WTC11 (cell line): ENCODE measurements at regions not wholly inside any gene's neighbourhood (a gene's known extent, or its start where the extent isn't known, plus 50 kb on each side); places are given as distances from the start of the nearest gene placed in this dataset.

Experiments
- ATAC-seq: fragments of 200-7000 bp; cut with Tn5 transposase; 2 replicates; pipeline ENCODE4 v1.10.0; 2021; ENCODE audit warnings: mild to moderate bottlenecking, moderate library complexity
- CTCF ChIA-PET: fragments of 300-600 bp; sonication (Branson Sonifier 250); formaldehyde crosslinking; loops from one replicate; lab custom pipeline; 2021; ENCODE audit warnings: antibody characterized with exemption; lab: Charles Lee
- POLR2A ChIA-PET: fragments of 350-600 bp; sonication (Branson Sonifier 250); formaldehyde crosslinking; loops from one replicate; lab custom pipeline; 2021; ENCODE audit warnings: antibody characterized with exemption; lab: Charles Lee
- DNase-seq: peaks from one replicate; pipeline ENCODE4 v3.0.0; 2021; ENCODE audit warnings: low spot score
- H3K27ac Mint-ChIP-seq: 2 replicates; pipeline ENCODE4 v1.8.0; 2021; ENCODE audit warnings: mixed read lengths
- H3K27me3 Mint-ChIP-seq: 2 replicates; pipeline ENCODE4 v1.8.0; 2021; ENCODE audit warnings: low read depth, mild to moderate bottlenecking, moderate library complexity, mixed read lengths
- H3K36me3 Mint-ChIP-seq: 2 replicates; pipeline ENCODE4 v1.8.0; 2021; ENCODE audit warnings: mixed read lengths
- H3K4me1 Mint-ChIP-seq: 2 replicates; pipeline ENCODE4 v1.8.0; 2022; ENCODE audit warnings: mixed read lengths
- H3K4me3 Mint-ChIP-seq: 2 replicates; pipeline ENCODE4 v1.8.0; 2021; ENCODE audit warnings: mild to moderate bottlenecking, moderate library complexity, mixed read lengths
- H3K9me3 Mint-ChIP-seq: 2 replicates; pipeline ENCODE4 v1.8.0; 2021; ENCODE audit warnings: mixed read lengths
- ATF1 ChIP-seq: sonication (generic); formaldehyde crosslinking; IDR thresholded peaks from 2 replicates; pipeline ENCODE4 v1.8.1; 2023; ENCODE audit warnings: mild to moderate bottlenecking, moderate library complexity, missing genetic modification reagents
- JUN ChIP-seq: sonication (generic); formaldehyde crosslinking; IDR thresholded peaks from 2 replicates; pipeline ENCODE4 v1.8.0; 2023; ENCODE audit warnings: mild to moderate bottlenecking, missing genetic modification reagents
- NR1H2 ChIP-seq: sonication (generic); formaldehyde crosslinking; IDR thresholded peaks from 2 replicates; pipeline ENCODE4 v1.9.0; 2021; ENCODE audit warnings: mild to moderate bottlenecking, moderate library complexity, missing genetic modification reagents
- TCF7 ChIP-seq: sonication (generic); formaldehyde crosslinking; IDR thresholded peaks from 2 replicates; pipeline ENCODE4 v1.8.0; 2022; ENCODE audit warnings: mild to moderate bottlenecking, low read depth, missing genetic modification reagents, moderate library complexity
- ZBTB21 ChIP-seq: sonication (generic); formaldehyde crosslinking; IDR thresholded peaks from 2 replicates; pipeline ENCODE4 v1.8.1; 2023; ENCODE audit warnings: mild to moderate bottlenecking, missing genetic modification reagents, borderline replicate concordance
- ZNF219 ChIP-seq: sonication (generic); formaldehyde crosslinking; IDR thresholded peaks from 2 replicates; pipeline ENCODE4 v1.8.0; 2023; ENCODE audit warnings: missing genetic modification reagents, mild to moderate bottlenecking, borderline replicate concordance
- ZNF263 ChIP-seq: sonication (generic); formaldehyde crosslinking; IDR thresholded peaks from 2 replicates; pipeline ENCODE4 v1.8.1; 2022; ENCODE audit warnings: low read depth, mild to moderate bottlenecking, moderate library complexity, missing genetic modification reagents
- ZNF671 ChIP-seq: fragments of 250-450 bp; sonication (Bioruptor Pico); IDR thresholded peaks from 2 replicates; pipeline ENCODE4 v1.8.0; 2021; ENCODE audit warnings: mild to moderate bottlenecking
- TF ChIP-seq, protein P1 (sequence below): fragments of 250-450 bp; sonication (Bioruptor Pico); IDR thresholded peaks from 2 replicates; pipeline ENCODE4 v1.9.0; 2021; ENCODE audit warnings: moderate library complexity, mild to moderate bottlenecking, inconsistent platforms, borderline replicate concordance
- TF ChIP-seq, protein P2 (sequence below): sonication (generic); formaldehyde crosslinking; IDR thresholded peaks from 2 replicates; pipeline ENCODE4 v1.8.0; 2023; ENCODE audit warnings: missing genetic modification reagents, mild to moderate bottlenecking, borderline replicate concordance
- TF ChIP-seq, protein P3 (sequence below): sonication (generic); formaldehyde crosslinking; IDR thresholded peaks from 2 replicates; pipeline ENCODE4 v1.8.1; 2022; ENCODE audit warnings: low read depth, missing genetic modification reagents, borderline replicate concordance
- TF ChIP-seq, protein P4 (sequence below): sonication (generic); formaldehyde crosslinking; IDR thresholded peaks from 2 replicates; pipeline ENCODE4 v1.8.1; 2023; ENCODE audit warnings: mild to moderate bottlenecking, moderate library complexity, missing genetic modification reagents
- TF ChIP-seq, protein P5 (sequence below): fragments of 250-450 bp; sonication (Bioruptor Pico); IDR thresholded peaks from 2 replicates; pipeline ENCODE4 v1.8.0; 2021; ENCODE audit warnings: mild to moderate bottlenecking
- TF ChIP-seq, protein P6 (sequence below): sonication (generic); formaldehyde crosslinking; conservative IDR thresholded peaks from 2 replicates; pipeline ENCODE4 v1.8.1; 2023; ENCODE audit warnings: mild to moderate bottlenecking, low read depth, missing genetic modification reagents, moderate library complexity
- TF ChIP-seq, protein P7 (sequence below): sonication (generic); formaldehyde crosslinking; IDR thresholded peaks from 2 replicates; pipeline ENCODE4 v1.8.1; 2022; ENCODE audit warnings: mild to moderate bottlenecking, moderate library complexity, missing genetic modification reagents
- TF ChIP-seq, protein P8 (sequence below): sonication (generic); formaldehyde crosslinking; IDR thresholded peaks from 2 replicates; pipeline ENCODE4 v1.8.1; 2023; ENCODE audit warnings: mild to moderate bottlenecking, missing genetic modification reagents, borderline replicate concordance

DNA sequence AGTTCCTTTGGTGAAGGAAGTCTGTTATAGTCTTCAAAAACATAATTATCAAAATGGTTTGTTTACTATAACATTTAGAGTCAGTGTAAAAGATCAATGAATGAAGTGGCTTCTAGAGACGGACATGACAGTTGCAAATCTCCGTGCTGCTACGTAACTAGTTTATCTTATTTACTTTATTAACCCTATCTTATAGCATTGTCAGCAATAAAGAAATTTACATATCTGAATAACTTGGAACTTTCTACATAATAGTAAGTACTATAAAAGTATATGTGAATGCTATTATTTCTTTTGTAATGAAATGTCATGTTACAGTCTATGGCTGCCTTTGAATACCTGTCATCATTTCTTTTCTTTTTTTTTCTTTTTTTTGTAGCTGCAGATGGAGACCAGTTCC, 246.8 kb downstream of the PTH2R start:
- ChIA-PET CTCF (no interaction called here), POLR2A (no interaction called here)
- ATAC-seq (no peak), DNase-seq (no peak)
- H3K4me1 Mint-ChIP-seq: no peaks in the 10 kb centered on the region
- H3K27me3 Mint-ChIP-seq: no peaks in the 10 kb centered on the region
- H3K9me3 Mint-ChIP-seq: 0 out of 2 replicates have a peak, but pooled peaks cover 5% of the 10 kb centered on the region
- TF ChIP-seq, protein P1, sequence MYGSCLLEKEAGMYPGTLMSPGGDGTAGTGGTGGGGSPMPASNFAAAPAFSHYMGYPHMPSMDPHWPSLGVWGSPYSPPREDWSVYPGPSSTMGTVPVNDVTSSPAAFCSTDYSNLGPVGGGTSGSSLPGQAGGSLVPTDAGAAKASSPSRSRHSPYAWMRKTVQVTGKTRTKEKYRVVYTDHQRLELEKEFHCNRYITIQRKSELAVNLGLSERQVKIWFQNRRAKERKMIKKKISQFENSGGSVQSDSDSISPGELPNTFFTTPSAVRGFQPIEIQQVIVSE: no peak
- TF ChIP-seq ZNF263 (no peak), ZNF671 (CRISPR knock-in tag) (no peak), ZBTB21 (CRISPR knock-in tag) (no peak), ATF1 (CRISPR knock-in tag) (no peak)
- TF ChIP-seq, protein P2, sequence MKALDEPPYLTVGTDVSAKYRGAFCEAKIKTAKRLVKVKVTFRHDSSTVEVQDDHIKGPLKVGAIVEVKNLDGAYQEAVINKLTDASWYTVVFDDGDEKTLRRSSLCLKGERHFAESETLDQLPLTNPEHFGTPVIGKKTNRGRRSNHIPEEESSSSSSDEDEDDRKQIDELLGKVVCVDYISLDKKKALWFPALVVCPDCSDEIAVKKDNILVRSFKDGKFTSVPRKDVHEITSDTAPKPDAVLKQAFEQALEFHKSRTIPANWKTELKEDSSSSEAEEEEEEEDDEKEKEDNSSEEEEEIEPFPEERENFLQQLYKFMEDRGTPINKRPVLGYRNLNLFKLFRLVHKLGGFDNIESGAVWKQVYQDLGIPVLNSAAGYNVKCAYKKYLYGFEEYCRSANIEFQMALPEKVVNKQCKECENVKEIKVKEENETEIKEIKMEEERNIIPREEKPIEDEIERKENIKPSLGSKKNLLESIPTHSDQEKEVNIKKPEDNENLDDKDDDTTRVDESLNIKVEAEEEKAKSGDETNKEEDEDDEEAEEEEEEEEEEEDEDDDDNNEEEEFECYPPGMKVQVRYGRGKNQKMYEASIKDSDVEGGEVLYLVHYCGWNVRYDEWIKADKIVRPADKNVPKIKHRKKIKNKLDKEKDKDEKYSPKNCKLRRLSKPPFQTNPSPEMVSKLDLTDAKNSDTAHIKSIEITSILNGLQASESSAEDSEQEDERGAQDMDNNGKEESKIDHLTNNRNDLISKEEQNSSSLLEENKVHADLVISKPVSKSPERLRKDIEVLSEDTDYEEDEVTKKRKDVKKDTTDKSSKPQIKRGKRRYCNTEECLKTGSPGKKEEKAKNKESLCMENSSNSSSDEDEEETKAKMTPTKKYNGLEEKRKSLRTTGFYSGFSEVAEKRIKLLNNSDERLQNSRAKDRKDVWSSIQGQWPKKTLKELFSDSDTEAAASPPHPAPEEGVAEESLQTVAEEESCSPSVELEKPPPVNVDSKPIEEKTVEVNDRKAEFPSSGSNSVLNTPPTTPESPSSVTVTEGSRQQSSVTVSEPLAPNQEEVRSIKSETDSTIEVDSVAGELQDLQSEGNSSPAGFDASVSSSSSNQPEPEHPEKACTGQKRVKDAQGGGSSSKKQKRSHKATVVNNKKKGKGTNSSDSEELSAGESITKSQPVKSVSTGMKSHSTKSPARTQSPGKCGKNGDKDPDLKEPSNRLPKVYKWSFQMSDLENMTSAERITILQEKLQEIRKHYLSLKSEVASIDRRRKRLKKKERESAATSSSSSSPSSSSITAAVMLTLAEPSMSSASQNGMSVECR (CRISPR knock-in tag): no peak
- TF ChIP-seq, protein P3, sequence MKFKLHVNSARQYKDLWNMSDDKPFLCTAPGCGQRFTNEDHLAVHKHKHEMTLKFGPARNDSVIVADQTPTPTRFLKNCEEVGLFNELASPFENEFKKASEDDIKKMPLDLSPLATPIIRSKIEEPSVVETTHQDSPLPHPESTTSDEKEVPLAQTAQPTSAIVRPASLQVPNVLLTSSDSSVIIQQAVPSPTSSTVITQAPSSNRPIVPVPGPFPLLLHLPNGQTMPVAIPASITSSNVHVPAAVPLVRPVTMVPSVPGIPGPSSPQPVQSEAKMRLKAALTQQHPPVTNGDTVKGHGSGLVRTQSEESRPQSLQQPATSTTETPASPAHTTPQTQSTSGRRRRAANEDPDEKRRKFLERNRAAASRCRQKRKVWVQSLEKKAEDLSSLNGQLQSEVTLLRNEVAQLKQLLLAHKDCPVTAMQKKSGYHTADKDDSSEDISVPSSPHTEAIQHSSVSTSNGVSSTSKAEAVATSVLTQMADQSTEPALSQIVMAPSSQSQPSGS (CRISPR knock-in tag): no peak
- H3K27ac Mint-ChIP-seq: no peak overlapping the region
- no peak overlapping the region for H3K4me3 Mint-ChIP-seq
- H3K36me3 Mint-ChIP-seq: no peaks in the 10 kb centered on the region

DNA sequence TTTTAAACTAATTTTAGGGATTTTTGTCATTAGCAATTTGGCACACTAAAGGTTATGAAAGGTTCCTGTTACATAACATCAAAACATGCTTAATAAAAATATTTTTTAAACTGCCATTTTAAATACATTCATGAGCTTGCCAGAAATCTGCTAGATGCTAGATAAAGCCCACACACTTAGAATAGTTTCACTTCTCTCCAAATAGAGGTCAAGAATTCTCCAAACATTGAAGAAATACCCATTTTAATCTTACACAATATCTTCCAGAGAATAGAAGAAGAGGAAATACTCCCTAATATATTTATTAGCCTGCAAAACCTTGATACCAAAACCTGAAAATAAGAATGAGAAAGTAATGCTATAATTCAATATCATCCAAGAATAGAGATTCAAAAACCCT, 247.5 kb downstream of the PTH2R start:
- POLR2A ChIA-PET: no interaction called here
- no peaks in the 10 kb centered on the region for H3K36me3 Mint-ChIP-seq
- ATAC-seq (no peak), DNase-seq (no peak)
- H3K4me1 Mint-ChIP-seq: no peaks in the 10 kb centered on the region
- H3K4me3 Mint-ChIP-seq: no peak overlapping the region
- no peaks in the 10 kb centered on the region for H3K27me3 Mint-ChIP-seq
- no peak overlapping the region for H3K27ac Mint-ChIP-seq
- CTCF ChIA-PET: no interaction called here
- H3K9me3 Mint-ChIP-seq: 0 out of 2 replicates have a peak, but pooled peaks cover 5% of the 10 kb centered on the region
- TF ChIP-seq NR1H2 (CRISPR knock-in tag) (no peak), ZNF671 (CRISPR knock-in tag) (no peak), JUN (CRISPR knock-in tag) (no peak), TCF7 (no peak), ZNF219 (CRISPR knock-in tag) (no peak)
- TF ChIP-seq, protein P4, sequence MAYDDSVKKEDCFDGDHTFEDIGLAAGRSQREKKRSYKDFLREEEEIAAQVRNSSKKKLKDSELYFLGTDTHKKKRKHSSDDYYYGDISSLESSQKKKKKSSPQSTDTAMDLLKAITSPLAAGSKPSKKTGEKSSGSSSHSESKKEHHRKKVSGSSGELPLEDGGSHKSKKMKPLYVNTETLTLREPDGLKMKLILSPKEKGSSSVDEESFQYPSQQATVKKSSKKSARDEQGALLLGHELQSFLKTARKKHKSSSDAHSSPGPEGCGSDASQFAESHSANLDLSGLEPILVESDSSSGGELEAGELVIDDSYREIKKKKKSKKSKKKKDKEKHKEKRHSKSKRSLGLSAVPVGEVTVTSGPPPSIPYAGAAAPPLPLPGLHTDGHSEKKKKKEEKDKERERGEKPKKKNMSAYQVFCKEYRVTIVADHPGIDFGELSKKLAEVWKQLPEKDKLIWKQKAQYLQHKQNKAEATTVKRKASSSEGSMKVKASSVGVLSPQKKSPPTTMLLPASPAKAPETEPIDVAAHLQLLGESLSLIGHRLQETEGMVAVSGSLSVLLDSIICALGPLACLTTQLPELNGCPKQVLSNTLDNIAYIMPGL (CRISPR knock-in tag): no peak
- TF ChIP-seq, protein P5, sequence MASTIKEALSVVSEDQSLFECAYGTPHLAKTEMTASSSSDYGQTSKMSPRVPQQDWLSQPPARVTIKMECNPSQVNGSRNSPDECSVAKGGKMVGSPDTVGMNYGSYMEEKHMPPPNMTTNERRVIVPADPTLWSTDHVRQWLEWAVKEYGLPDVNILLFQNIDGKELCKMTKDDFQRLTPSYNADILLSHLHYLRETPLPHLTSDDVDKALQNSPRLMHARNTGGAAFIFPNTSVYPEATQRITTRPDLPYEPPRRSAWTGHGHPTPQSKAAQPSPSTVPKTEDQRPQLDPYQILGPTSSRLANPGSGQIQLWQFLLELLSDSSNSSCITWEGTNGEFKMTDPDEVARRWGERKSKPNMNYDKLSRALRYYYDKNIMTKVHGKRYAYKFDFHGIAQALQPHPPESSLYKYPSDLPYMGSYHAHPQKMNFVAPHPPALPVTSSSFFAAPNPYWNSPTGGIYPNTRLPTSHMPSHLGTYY (CRISPR knock-in tag): no peak
- TF ChIP-seq, protein P6, sequence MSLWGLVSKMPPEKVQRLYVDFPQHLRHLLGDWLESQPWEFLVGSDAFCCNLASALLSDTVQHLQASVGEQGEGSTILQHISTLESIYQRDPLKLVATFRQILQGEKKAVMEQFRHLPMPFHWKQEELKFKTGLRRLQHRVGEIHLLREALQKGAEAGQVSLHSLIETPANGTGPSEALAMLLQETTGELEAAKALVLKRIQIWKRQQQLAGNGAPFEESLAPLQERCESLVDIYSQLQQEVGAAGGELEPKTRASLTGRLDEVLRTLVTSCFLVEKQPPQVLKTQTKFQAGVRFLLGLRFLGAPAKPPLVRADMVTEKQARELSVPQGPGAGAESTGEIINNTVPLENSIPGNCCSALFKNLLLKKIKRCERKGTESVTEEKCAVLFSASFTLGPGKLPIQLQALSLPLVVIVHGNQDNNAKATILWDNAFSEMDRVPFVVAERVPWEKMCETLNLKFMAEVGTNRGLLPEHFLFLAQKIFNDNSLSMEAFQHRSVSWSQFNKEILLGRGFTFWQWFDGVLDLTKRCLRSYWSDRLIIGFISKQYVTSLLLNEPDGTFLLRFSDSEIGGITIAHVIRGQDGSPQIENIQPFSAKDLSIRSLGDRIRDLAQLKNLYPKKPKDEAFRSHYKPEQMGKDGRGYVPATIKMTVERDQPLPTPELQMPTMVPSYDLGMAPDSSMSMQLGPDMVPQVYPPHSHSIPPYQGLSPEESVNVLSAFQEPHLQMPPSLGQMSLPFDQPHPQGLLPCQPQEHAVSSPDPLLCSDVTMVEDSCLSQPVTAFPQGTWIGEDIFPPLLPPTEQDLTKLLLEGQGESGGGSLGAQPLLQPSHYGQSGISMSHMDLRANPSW (CRISPR knock-in tag): no peak
- TF ChIP-seq, protein P7, sequence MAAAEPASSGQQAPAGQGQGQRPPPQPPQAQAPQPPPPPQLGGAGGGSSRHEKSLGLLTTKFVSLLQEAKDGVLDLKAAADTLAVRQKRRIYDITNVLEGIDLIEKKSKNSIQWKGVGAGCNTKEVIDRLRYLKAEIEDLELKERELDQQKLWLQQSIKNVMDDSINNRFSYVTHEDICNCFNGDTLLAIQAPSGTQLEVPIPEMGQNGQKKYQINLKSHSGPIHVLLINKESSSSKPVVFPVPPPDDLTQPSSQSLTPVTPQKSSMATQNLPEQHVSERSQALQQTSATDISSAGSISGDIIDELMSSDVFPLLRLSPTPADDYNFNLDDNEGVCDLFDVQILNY (CRISPR knock-in tag): no peak
- TF ChIP-seq, protein P1: no peak
- TF ChIP-seq, protein P8, sequence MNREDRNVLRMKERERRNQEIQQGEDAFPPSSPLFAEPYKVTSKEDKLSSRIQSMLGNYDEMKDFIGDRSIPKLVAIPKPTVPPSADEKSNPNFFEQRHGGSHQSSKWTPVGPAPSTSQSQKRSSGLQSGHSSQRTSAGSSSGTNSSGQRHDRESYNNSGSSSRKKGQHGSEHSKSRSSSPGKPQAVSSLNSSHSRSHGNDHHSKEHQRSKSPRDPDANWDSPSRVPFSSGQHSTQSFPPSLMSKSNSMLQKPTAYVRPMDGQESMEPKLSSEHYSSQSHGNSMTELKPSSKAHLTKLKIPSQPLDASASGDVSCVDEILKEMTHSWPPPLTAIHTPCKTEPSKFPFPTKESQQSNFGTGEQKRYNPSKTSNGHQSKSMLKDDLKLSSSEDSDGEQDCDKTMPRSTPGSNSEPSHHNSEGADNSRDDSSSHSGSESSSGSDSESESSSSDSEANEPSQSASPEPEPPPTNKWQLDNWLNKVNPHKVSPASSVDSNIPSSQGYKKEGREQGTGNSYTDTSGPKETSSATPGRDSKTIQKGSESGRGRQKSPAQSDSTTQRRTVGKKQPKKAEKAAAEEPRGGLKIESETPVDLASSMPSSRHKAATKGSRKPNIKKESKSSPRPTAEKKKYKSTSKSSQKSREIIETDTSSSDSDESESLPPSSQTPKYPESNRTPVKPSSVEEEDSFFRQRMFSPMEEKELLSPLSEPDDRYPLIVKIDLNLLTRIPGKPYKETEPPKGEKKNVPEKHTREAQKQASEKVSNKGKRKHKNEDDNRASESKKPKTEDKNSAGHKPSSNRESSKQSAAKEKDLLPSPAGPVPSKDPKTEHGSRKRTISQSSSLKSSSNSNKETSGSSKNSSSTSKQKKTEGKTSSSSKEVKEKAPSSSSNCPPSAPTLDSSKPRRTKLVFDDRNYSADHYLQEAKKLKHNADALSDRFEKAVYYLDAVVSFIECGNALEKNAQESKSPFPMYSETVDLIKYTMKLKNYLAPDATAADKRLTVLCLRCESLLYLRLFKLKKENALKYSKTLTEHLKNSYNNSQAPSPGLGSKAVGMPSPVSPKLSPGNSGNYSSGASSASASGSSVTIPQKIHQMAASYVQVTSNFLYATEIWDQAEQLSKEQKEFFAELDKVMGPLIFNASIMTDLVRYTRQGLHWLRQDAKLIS (CRISPR knock-in tag): no peak
